Vagina (tissue), 2 donors: ENCODE measurements at regions not wholly inside any gene's neighbourhood (a gene's known extent, or its start where the extent isn't known, plus 50 kb on each side); places are given as distances from the start of the nearest gene placed in this dataset.

Experiments used
- DNase-seq, 2 donors: peaks; one replicate each; pipeline ENCODE4 v3.0.0-alpha.2; 2017; ENCODE audit errors: extremely low spot score in 2 of 2
- H3K27ac ChIP-seq: fragments of 200-600 bp; sonication (generic); one replicate; pipeline ENCODE4 v1.5.1; 2019
- H3K27me3 ChIP-seq: fragments of 200-600 bp; sonication (generic); one replicate; pipeline ENCODE4 v1.5.1; 2019
- H3K36me3 ChIP-seq, 2 donors: fragments of 200-600 bp; sonication (generic); one replicate each; pipeline ENCODE4 v1.5.1; 2017 to 2019
- H3K4me1 ChIP-seq: fragments of 200-600 bp; sonication (generic); one replicate; pipeline ENCODE4 v1.5.1; 2019
- H3K4me3 ChIP-seq, 2 donors: fragments of 200-600 bp; sonication (generic); 1 replicate in 1 of 2; 2 replicates in 1 of 2; pipeline ENCODE4 v1.5.1; 2016 to 2019
- H3K9me3 ChIP-seq: fragments of 200-600 bp; sonication (generic); one replicate; pipeline ENCODE4 v1.5.1; 2019
- CTCF ChIP-seq, 3 experiments: fragments of 450-650 bp in 2 of 3; fragments of 200-600 bp in 1 of 3; sonication (generic) in 1 of 3; IDR thresholded peaks; one replicate each; pipeline ENCODE4 v1.5.1; 2017 to 2019; ENCODE audit warnings: antibody characterized with exemption in 3 of 3, mild to moderate bottlenecking in 2 of 3, moderate library complexity in 2 of 3
- POLR2A ChIP-seq, 2 donors: fragments of 450-650 bp; IDR thresholded peaks; one replicate each; pipeline ENCODE4 v1.6.1; 2017; ENCODE audit warnings: antibody characterized with exemption in 2 of 2, mild to moderate bottlenecking in 2 of 2, moderate library complexity in 2 of 2
- POLR2AphosphoS5 ChIP-seq, 2 donors: sonication (generic); formaldehyde crosslinking; IDR thresholded peaks; one replicate each; pipeline ENCODE4 v1.9.0; 2017; ENCODE audit warnings: antibody characterized with exemption in 2 of 2, mild to moderate bottlenecking in 2 of 2, low read depth in 1 of 2; ENCODE audit not compliant: insufficient read depth in 1 of 2
- intact Hi-C: fragments of 100-400 bp; cut with DNase I; formaldehyde crosslinking; loops from one replicate; pipeline ENCODE4 v1.15.1; 2023

- DNase-seq = no peak
- no peak for TF ChIP-seq POLR2AphosphoS5 (IDR thresholded peaks at IDR 0.05; ENCODE audit: insufficient read depth in 1 of 2, low read depth in 1 of 2)
- no peak for TF ChIP-seq CTCF (IDR thresholded peaks at IDR 0.05)
- no peak for TF ChIP-seq POLR2A (IDR thresholded peaks at IDR 0.05)
- H3K4me3 ChIP-seq = no peak overlapping the region
- H3K9me3 ChIP-seq = no peaks in the 10 kb centered on the region
- no peak overlapping the region for H3K27ac ChIP-seq
- no peaks in the 10 kb centered on the region for H3K27me3 ChIP-seq
- no peaks in the 10 kb centered on the region for H3K36me3 ChIP-seq
- H3K4me1 ChIP-seq = no peaks in the 10 kb centered on the region
- intact Hi-C loops = no loop called here
These were observed 55.3 kb upstream of the ADTRP start for GRCh38 chr6:11833626-11834592.

GRCh38 chr6:11831653-11832052 lies 53.0 kb upstream of the ADTRP start:
- intact Hi-C loops = no loop called here
- no peak for DNase-seq
- Histone ChIP-seq H3K27me3 (no peaks in the 10 kb centered on the region), H3K4me1 (no peaks in the 10 kb centered on the region), H3K4me3 (no peak overlapping the region), H3K27ac (no peak overlapping the region), H3K9me3 (no peaks in the 10 kb centered on the region), H3K36me3 (no peaks in the 10 kb centered on the region)
- TF ChIP-seq POLR2A (IDR thresholded peaks at IDR 0.05) (no peak), POLR2AphosphoS5 (IDR thresholded peaks at IDR 0.05; ENCODE audit: insufficient read depth in 1 of 2, low read depth in 1 of 2) (no peak), CTCF (IDR thresholded peaks at IDR 0.05) (no peak)

- no peak for TF ChIP-seq POLR2A (IDR thresholded peaks at IDR 0.05)
- Histone ChIP-seq H3K27me3 (no peaks in the 10 kb centered on the region), H3K9me3 (no peaks in the 10 kb centered on the region), H3K27ac (no peak overlapping the region), H3K36me3 (no peaks in the 10 kb centered on the region), H3K4me3 (no peak overlapping the region), H3K4me1 (no peaks in the 10 kb centered on the region)
- DNase-seq = no peak
- intact Hi-C loops = no loop called here
These were observed 51.9 kb upstream of the ADTRP start for GRCh38 chr6:11830520-11830919.

- Histone ChIP-seq H3K4me1 (no peaks in the 10 kb centered on the region), H3K27me3 (no peaks in the 10 kb centered on the region), H3K27ac (no peak overlapping the region), H3K9me3 (no peaks in the 10 kb centered on the region), H3K4me3 (no peak overlapping the region), H3K36me3 (no peaks in the 10 kb centered on the region)
- TF ChIP-seq CTCF (IDR thresholded peaks at IDR 0.05) = no peak
- DNase-seq = no peak
- intact Hi-C loops = no loop called here
These were observed 51.5 kb upstream of the ADTRP start for GRCh38 chr6:11830105-11830504.

GRCh38 chr6:11828262-11828870 lies 49.8 kb upstream of the ADTRP start:
- no peaks in the 10 kb centered on the region for H3K27me3 ChIP-seq

More at GRCh38 chr6:11828262-11828870, 49.8 kb upstream of the ADTRP start:
- Histone ChIP-seq H3K9me3 (no peaks in the 10 kb centered on the region), H3K4me3 (no peak overlapping the region), H3K27ac (no peak overlapping the region), H3K36me3 (no peaks in the 10 kb centered on the region), H3K4me1 (no peaks in the 10 kb centered on the region)
- intact Hi-C loops = no loop called here
- TF ChIP-seq POLR2AphosphoS5 (IDR thresholded peaks at IDR 0.05; ENCODE audit: insufficient read depth in 1 of 2, low read depth in 1 of 2) (no peak), CTCF (IDR thresholded peaks at IDR 0.05) (no peak), POLR2A (IDR thresholded peaks at IDR 0.05) (no peak)
- DNase-seq = no peak
